GM12864 (cell line): ENCODE measurements at regions not wholly inside any gene's neighbourhood (a gene's known extent, or its start where the extent isn't known, plus 50 kb on each side); places are given as distances from the start of the nearest gene placed in this dataset.

Experiments
- DNase-seq: peaks from one replicate; pipeline ENCODE4 v3.0.0-alpha.2; 2011; ENCODE audit warnings: low read depth
- H3K4me3 ChIP-seq: 2 replicates; pipeline ENCODE4 v1.5.1; 2011; ENCODE audit warnings: mild to moderate bottlenecking, low read depth, low read length, control low read depth
- CTCF ChIP-seq: IDR thresholded peaks from 2 replicates; pipeline ENCODE4 v1.5.1; 2011; ENCODE audit warnings: low read depth, mild to moderate bottlenecking, moderate library complexity, low read length, control low read depth, inconsistent platforms; ENCODE audit errors: missing control alignments

GRCh38 chr16:51433599-51433998 is 282.5 kb upstream of the SALL1 start:
- no peak overlapping the region for H3K4me3 ChIP-seq
- DNase-seq = no peak
- no peak for TF ChIP-seq CTCF

- H3K4me3 ChIP-seq = no peak overlapping the region
- no peak for TF ChIP-seq CTCF
- no peak for DNase-seq
These were observed 280.6 kb upstream of the SALL1 start for GRCh38 chr16:51431517-51432241.

- H3K4me3 ChIP-seq = no peak overlapping the region
- no peak for DNase-seq
- TF ChIP-seq CTCF = no peak
These were observed 279.8 kb upstream of the SALL1 start for GRCh38 chr16:51430716-51431369.

- DNase-seq = no peak
- TF ChIP-seq CTCF = no peak
- H3K4me3 ChIP-seq = no peak overlapping the region
These were observed 278.0 kb upstream of the SALL1 start for GRCh38 chr16:51429041-51429440.

GRCh38 chr16:51427085-51427484 is 276.0 kb upstream of the SALL1 start:
- DNase-seq = no peak
- TF ChIP-seq CTCF = no peak
- no peak overlapping the region for H3K4me3 ChIP-seq

GRCh38 chr16:51426276-51426675 is 275.2 kb upstream of the SALL1 start:
- H3K4me3 ChIP-seq = no peak overlapping the region
- no peak for DNase-seq
- no peak for TF ChIP-seq CTCF

GRCh38 chr16:51420247-51420646 is 269.2 kb upstream of the SALL1 start:
- no peak for DNase-seq
- TF ChIP-seq CTCF = no peak
- no peak overlapping the region for H3K4me3 ChIP-seq
